Gastroesophageal sphincter (tissue), 3 donors: ENCODE measurements at regions not wholly inside any gene's neighbourhood (a gene's known extent, or its start where the extent isn't known, plus 50 kb on each side); places are given as distances from the start of the nearest gene placed in this dataset.

Experiments used
- EP300 ChIP-seq: sonication (generic); formaldehyde crosslinking; IDR thresholded peaks from one replicate; pipeline ENCODE4 v1.6.1; 2017; ENCODE audit warnings: antibody characterized with exemption, mild to moderate bottlenecking
- TF ChIP-seq, protein P1 (sequence below), 4 experiments: fragments of 200-600 bp in 2 of 4; fragments of 450-650 bp in 2 of 4; sonication (generic) in 1 of 4; IDR thresholded peaks; one replicate each; pipeline ENCODE4 v1.5.1; 2017 to 2019; ENCODE audit warnings: antibody characterized with exemption in 4 of 4, mild to moderate bottlenecking in 2 of 4, moderate library complexity in 2 of 4

DNA sequence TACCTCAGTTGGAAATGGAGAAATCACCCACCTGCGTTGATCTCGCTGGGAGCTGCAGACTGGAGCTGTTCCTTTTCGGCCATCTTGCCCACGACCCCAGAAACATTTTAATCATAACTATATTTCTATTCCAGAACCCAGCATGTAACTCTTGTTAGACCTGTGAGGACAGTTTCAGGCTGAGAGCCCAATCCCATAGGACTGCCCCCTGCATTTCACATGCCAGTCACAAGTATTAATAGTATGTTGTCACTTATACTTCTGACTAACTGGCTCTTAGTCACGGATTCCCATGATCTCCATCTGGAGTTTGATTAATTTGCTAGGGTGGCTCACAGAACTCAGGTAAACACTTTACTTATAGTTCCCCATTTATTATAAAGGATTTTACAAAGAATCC, 60.6 kb upstream of the PRNP start:
- TF ChIP-seq, protein P1, sequence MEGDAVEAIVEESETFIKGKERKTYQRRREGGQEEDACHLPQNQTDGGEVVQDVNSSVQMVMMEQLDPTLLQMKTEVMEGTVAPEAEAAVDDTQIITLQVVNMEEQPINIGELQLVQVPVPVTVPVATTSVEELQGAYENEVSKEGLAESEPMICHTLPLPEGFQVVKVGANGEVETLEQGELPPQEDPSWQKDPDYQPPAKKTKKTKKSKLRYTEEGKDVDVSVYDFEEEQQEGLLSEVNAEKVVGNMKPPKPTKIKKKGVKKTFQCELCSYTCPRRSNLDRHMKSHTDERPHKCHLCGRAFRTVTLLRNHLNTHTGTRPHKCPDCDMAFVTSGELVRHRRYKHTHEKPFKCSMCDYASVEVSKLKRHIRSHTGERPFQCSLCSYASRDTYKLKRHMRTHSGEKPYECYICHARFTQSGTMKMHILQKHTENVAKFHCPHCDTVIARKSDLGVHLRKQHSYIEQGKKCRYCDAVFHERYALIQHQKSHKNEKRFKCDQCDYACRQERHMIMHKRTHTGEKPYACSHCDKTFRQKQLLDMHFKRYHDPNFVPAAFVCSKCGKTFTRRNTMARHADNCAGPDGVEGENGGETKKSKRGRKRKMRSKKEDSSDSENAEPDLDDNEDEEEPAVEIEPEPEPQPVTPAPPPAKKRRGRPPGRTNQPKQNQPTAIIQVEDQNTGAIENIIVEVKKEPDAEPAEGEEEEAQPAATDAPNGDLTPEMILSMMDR (IDR thresholded peaks at IDR 0.05): no peak
- TF ChIP-seq EP300: no peak
